ENCODE measurements at regions not wholly inside any gene's neighbourhood (a gene's known extent, or its start where the extent isn't known, plus 50 kb on each side); places are given as distances from the start of the nearest gene placed in this dataset.

GRCh38 chr3:81439108-81439507 is 322.3 kb downstream of the GBE1 start:
- no peak for ATAC-seq
- Mint-ChIP-seq H3K4me3 (no peak overlapping the region), H3K27ac (no peak overlapping the region), H3K9me3 (ENCODE audit: insufficient read depth) (no peaks in the 10 kb centered on the region), H3K4me1 (ENCODE audit: low read depth) (no peaks in the 10 kb centered on the region), H3K36me3 (ENCODE audit: low read depth) (no peaks in the 10 kb centered on the region), H3K27me3 (ENCODE audit: low read depth) (no peaks in the 10 kb centered on the region)
- no peak for DNase-seq
- POLR2A ChIA-PET = no interaction called here
- CTCF ChIA-PET = no interaction called here

- H3K4me3 Mint-ChIP-seq = no peak overlapping the region
- DNase-seq (no peak), ATAC-seq (no peak)
- ChIA-PET POLR2A (no interaction called here), CTCF (no interaction called here)
- H3K36me3 Mint-ChIP-seq (ENCODE audit: low read depth) = no peaks in the 10 kb centered on the region
- H3K27me3 Mint-ChIP-seq (ENCODE audit: low read depth) = no peaks in the 10 kb centered on the region
- no peaks in the 10 kb centered on the region for H3K4me1 Mint-ChIP-seq (ENCODE audit: low read depth)
- no peak overlapping the region for H3K27ac Mint-ChIP-seq
- no peaks in the 10 kb centered on the region for H3K9me3 Mint-ChIP-seq (ENCODE audit: insufficient read depth)
These were observed 323.8 kb downstream of the GBE1 start for GRCh38 chr3:81437683-81438082.

- POLR2A ChIA-PET = no interaction called here
- no peak overlapping the region for H3K4me3 Mint-ChIP-seq
- DNase-seq = no peak
- H3K4me1 Mint-ChIP-seq (ENCODE audit: low read depth) = no peaks in the 10 kb centered on the region
- CTCF ChIA-PET = interaction anchor here (0.6 kb wide), 1 partner anchor 741 kb away, joined by 3 read pairs; no protein-coding TSS in a partner anchor
- H3K9me3 Mint-ChIP-seq (ENCODE audit: insufficient read depth) = no peaks in the 10 kb centered on the region
- H3K36me3 Mint-ChIP-seq (ENCODE audit: low read depth) = no peaks in the 10 kb centered on the region
- H3K27ac Mint-ChIP-seq = no peak overlapping the region
- no peak for ATAC-seq
- no peaks in the 10 kb centered on the region for H3K27me3 Mint-ChIP-seq (ENCODE audit: low read depth)
These were observed 325.3 kb downstream of the GBE1 start for GRCh38 chr3:81436182-81436581.

- H3K27me3 Mint-ChIP-seq (ENCODE audit: low read depth) = no peaks in the 10 kb centered on the region
- H3K9me3 Mint-ChIP-seq (ENCODE audit: insufficient read depth) = no peaks in the 10 kb centered on the region
- CTCF ChIA-PET = no interaction called here
- POLR2A ChIA-PET = no interaction called here
- H3K4me3 Mint-ChIP-seq = no peak overlapping the region
- ATAC-seq = no peak
- no peak overlapping the region for H3K27ac Mint-ChIP-seq
- H3K36me3 Mint-ChIP-seq (ENCODE audit: low read depth) = no peaks in the 10 kb centered on the region
- no peaks in the 10 kb centered on the region for H3K4me1 Mint-ChIP-seq (ENCODE audit: low read depth)
- no peak for DNase-seq
These were observed 326.4 kb downstream of the GBE1 start for GRCh38 chr3:81435050-81435449.

GRCh38 chr3:81434161-81434560 is 327.3 kb downstream of the GBE1 start:
- Mint-ChIP-seq H3K36me3 (ENCODE audit: low read depth) (no peaks in the 10 kb centered on the region), H3K4me3 (no peak overlapping the region), H3K27me3 (ENCODE audit: low read depth) (no peaks in the 10 kb centered on the region), H3K4me1 (ENCODE audit: low read depth) (no peaks in the 10 kb centered on the region), H3K27ac (no peak overlapping the region), H3K9me3 (ENCODE audit: insufficient read depth) (no peaks in the 10 kb centered on the region)
- ATAC-seq (no peak), DNase-seq (no peak)
- CTCF ChIA-PET = no interaction called here
- POLR2A ChIA-PET = no interaction called here

- no peaks in the 10 kb centered on the region for H3K9me3 Mint-ChIP-seq (ENCODE audit: insufficient read depth)
- no peak for DNase-seq
- POLR2A ChIA-PET = no interaction called here
These were observed 327.8 kb downstream of the GBE1 start for GRCh38 chr3:81433675-81434074.

GRCh38 chr3:81432456-81432855 is 329.0 kb downstream of the GBE1 start:
- Mint-ChIP-seq H3K27me3 (ENCODE audit: low read depth) (no peaks in the 10 kb centered on the region), H3K27ac (no peak overlapping the region), H3K9me3 (ENCODE audit: insufficient read depth) (no peaks in the 10 kb centered on the region), H3K4me3 (no peak overlapping the region), H3K4me1 (ENCODE audit: low read depth) (no peaks in the 10 kb centered on the region), H3K36me3 (ENCODE audit: low read depth) (no peaks in the 10 kb centered on the region)
- ChIA-PET POLR2A (no interaction called here), CTCF (no interaction called here)
- no peak for ATAC-seq
- no peak for DNase-seq

More at GRCh38 chr3:81433675-81434074, 327.8 kb downstream of the GBE1 start:
- ATAC-seq = no peak
- CTCF ChIA-PET = no interaction called here
- Mint-ChIP-seq H3K36me3 (ENCODE audit: low read depth) (no peaks in the 10 kb centered on the region), H3K4me3 (no peak overlapping the region), H3K27ac (no peak overlapping the region), H3K4me1 (ENCODE audit: low read depth) (no peaks in the 10 kb centered on the region), H3K27me3 (ENCODE audit: low read depth) (no peaks in the 10 kb centered on the region)

- no peaks in the 10 kb centered on the region for H3K27me3 Mint-ChIP-seq (ENCODE audit: low read depth)
- CTCF ChIA-PET = no interaction called here
- no peaks in the 10 kb centered on the region for H3K36me3 Mint-ChIP-seq (ENCODE audit: low read depth)
- no peak overlapping the region for H3K27ac Mint-ChIP-seq
- no peak for DNase-seq
- H3K4me1 Mint-ChIP-seq (ENCODE audit: low read depth) = no peaks in the 10 kb centered on the region
- ATAC-seq = no peak
- no peaks in the 10 kb centered on the region for H3K9me3 Mint-ChIP-seq (ENCODE audit: insufficient read depth)
- POLR2A ChIA-PET = no interaction called here
- H3K4me3 Mint-ChIP-seq = no peak overlapping the region
These were observed 334.4 kb downstream of the GBE1 start for GRCh38 chr3:81426826-81427577.

- no peaks in the 10 kb centered on the region for H3K36me3 Mint-ChIP-seq (ENCODE audit: low read depth)
- H3K27ac Mint-ChIP-seq = no peak overlapping the region
- H3K27me3 Mint-ChIP-seq (ENCODE audit: low read depth) = no peaks in the 10 kb centered on the region
- CTCF ChIA-PET = no interaction called here
- H3K9me3 Mint-ChIP-seq (ENCODE audit: insufficient read depth) = no peaks in the 10 kb centered on the region
- no peaks in the 10 kb centered on the region for H3K4me1 Mint-ChIP-seq (ENCODE audit: low read depth)
- DNase-seq (no peak), ATAC-seq (no peak)
- H3K4me3 Mint-ChIP-seq = no peak overlapping the region
- POLR2A ChIA-PET = no interaction called here
These were observed 336.1 kb downstream of the GBE1 start for GRCh38 chr3:81425198-81425868.

- no peak for ATAC-seq
- H3K4me3 Mint-ChIP-seq = no peak overlapping the region
- no peaks in the 10 kb centered on the region for H3K9me3 Mint-ChIP-seq (ENCODE audit: insufficient read depth)
- CTCF ChIA-PET = no interaction called here
- H3K27ac Mint-ChIP-seq = no peak overlapping the region
- H3K4me1 Mint-ChIP-seq (ENCODE audit: low read depth) = no peaks in the 10 kb centered on the region
- H3K36me3 Mint-ChIP-seq (ENCODE audit: low read depth) = no peaks in the 10 kb centered on the region
- no peaks in the 10 kb centered on the region for H3K27me3 Mint-ChIP-seq (ENCODE audit: low read depth)
- no peak for DNase-seq
- POLR2A ChIA-PET = no interaction called here
These were observed 342.2 kb downstream of the GBE1 start for GRCh38 chr3:81419228-81419627.

GRCh38 chr3:81416812-81417211 is 344.6 kb downstream of the GBE1 start:
- Mint-ChIP-seq H3K27me3 (ENCODE audit: low read depth) (no peaks in the 10 kb centered on the region), H3K36me3 (ENCODE audit: low read depth) (no peaks in the 10 kb centered on the region), H3K4me3 (no peak overlapping the region), H3K27ac (no peak overlapping the region), H3K9me3 (ENCODE audit: insufficient read depth) (no peaks in the 10 kb centered on the region), H3K4me1 (ENCODE audit: low read depth) (no peaks in the 10 kb centered on the region)
- DNase-seq (no peak), ATAC-seq (no peak)
- ChIA-PET CTCF (no interaction called here), POLR2A (no interaction called here)

- DNase-seq (no peak), ATAC-seq (no peak)
- H3K4me3 Mint-ChIP-seq = no peak overlapping the region
- peaks cover 3% of the 10 kb centered on the region for H3K9me3 Mint-ChIP-seq (ENCODE audit: insufficient read depth)
- H3K27ac Mint-ChIP-seq = no peak overlapping the region
- H3K27me3 Mint-ChIP-seq (ENCODE audit: low read depth) = no peaks in the 10 kb centered on the region
- POLR2A ChIA-PET = no interaction called here
- H3K36me3 Mint-ChIP-seq (ENCODE audit: low read depth) = no peaks in the 10 kb centered on the region
- no peaks in the 10 kb centered on the region for H3K4me1 Mint-ChIP-seq (ENCODE audit: low read depth)
- CTCF ChIA-PET = no interaction called here
These were observed 355.1 kb downstream of the GBE1 start for GRCh38 chr3:81406318-81406717.
